OCI-LY7 (cell line): ENCODE measurements at regions not wholly inside any gene's neighbourhood (a gene's known extent, or its start where the extent isn't known, plus 50 kb on each side); places are given as distances from the start of the nearest gene placed in this dataset.
A peak's percentile ranks its signal among the peaks of the same experiment; 100 is the strongest.

Source experiments
- BruUV-seq: library from RNA; stranded (reverse); fragments of 400-500 nt; replicated peaks from 2 replicates; lab custom pipeline; 2021; lab: Mats Ljungman, UMichigan
- CTCF ChIA-PET: fragments of 300-600 bp; sonication (Branson Sonifier 250); formaldehyde crosslinking; loops from one replicate; lab custom pipeline; 2022; ENCODE audit warnings: antibody characterized with exemption; ENCODE audit not compliant: unreplicated experiment; lab: Charles Lee
- POLR2A ChIA-PET: fragments of 300-600 bp; sonication (Branson Sonifier 250); formaldehyde crosslinking; loops from one replicate; lab custom pipeline; 2022; ENCODE audit warnings: antibody characterized with exemption; lab: Charles Lee
- DNase-seq: peaks from one replicate; pipeline ENCODE4 v3.0.0-alpha.2; 2015; ENCODE audit warnings: low spot score
- H2AFZ ChIP-seq: fragments of 200-600 bp; sonication (generic), shearing (Covaris generic); 2 replicates; pipeline ENCODE4 v1.6.1; 2014; ENCODE audit warnings: mild to moderate bottlenecking, antibody characterized with exemption, low read length, moderate library complexity
- H3K27ac ChIP-seq: fragments of 200-600 bp; sonication (generic); 2 replicates; pipeline ENCODE4 v1.5.1; 2014; ENCODE audit warnings: mixed run types, low read depth, mild to moderate bottlenecking, moderate library complexity, low read length, inconsistent platforms; ENCODE audit not compliant: poor library complexity, severe bottlenecking
- H3K36me3 ChIP-seq: fragments of 200-600 bp; sonication (generic); 2 replicates; pipeline ENCODE4 v1.6.1; 2014; ENCODE audit warnings: mild to moderate bottlenecking, antibody characterized with exemption, low read length, moderate library complexity, mixed read lengths; ENCODE audit not compliant: insufficient read depth
- H3K4me1 ChIP-seq: fragments of 200-600 bp; sonication (generic); 2 replicates; pipeline ENCODE4 v1.5.1; 2014; ENCODE audit warnings: mild to moderate bottlenecking, low read length; ENCODE audit not compliant: insufficient read depth, poor library complexity, severe bottlenecking
- H3K4me2 ChIP-seq: fragments of 200-600 bp; sonication (generic); 2 replicates; pipeline ENCODE4 v1.6.1; 2014; ENCODE audit warnings: mild to moderate bottlenecking, low read length
- H3K4me3 ChIP-seq: fragments of 200-600 bp; sonication (generic); 2 replicates; pipeline ENCODE4 v1.5.1; 2014; ENCODE audit warnings: mild to moderate bottlenecking, low read depth, low read length; ENCODE audit not compliant: poor library complexity, severe bottlenecking
- H3K79me2 ChIP-seq: fragments of 200-600 bp; sonication (generic); 2 replicates; pipeline ENCODE4 v1.6.1; 2016; ENCODE audit warnings: low read depth, mild to moderate bottlenecking, low read length, moderate library complexity, mixed read lengths; ENCODE audit not compliant: insufficient read depth
- H3K9me2 ChIP-seq: fragments of 200-600 bp; sonication (generic); 2 replicates; pipeline ENCODE4 v1.6.1; 2016; ENCODE audit warnings: mild to moderate bottlenecking, low read length, mixed read lengths; ENCODE audit not compliant: insufficient read depth
- H3K9me3 ChIP-seq: fragments of 200-600 bp; sonication (generic); 2 replicates; pipeline ENCODE4 v1.6.1; 2014; ENCODE audit warnings: mild to moderate bottlenecking, mixed run types, low read length, mixed read lengths
- H4K20me1 ChIP-seq: fragments of 200-600 bp; sonication (generic); 2 replicates; pipeline ENCODE4 v1.6.1; 2014; ENCODE audit warnings: mild to moderate bottlenecking, antibody characterized with exemption, low read length, moderate library complexity, mixed read lengths; ENCODE audit not compliant: insufficient read depth
- EZH2phosphoT487 ChIP-seq: fragments of 200-600 bp; sonication (generic); IDR thresholded peaks from 2 replicates; pipeline ENCODE4 v1.6.1; 2018; ENCODE audit warnings: low read depth, borderline replicate concordance, mild to moderate bottlenecking, mixed run types, antibody characterized with exemption, low read length, moderate library complexity, mixed read lengths
- intact Hi-C: fragments of 100-400 bp; cut with micrococcal nuclease; formaldehyde crosslinking; loops from one replicate; pipeline ENCODE4 v1.10.0; 2022; ENCODE audit not compliant: unreplicated experiment
- TF ChIP-seq, protein P1 (sequence below): fragments of 200-600 bp; sonication (generic); conservative IDR thresholded peaks from 2 replicates; pipeline ENCODE4 v1.5.1; 2014; ENCODE audit warnings: mild to moderate bottlenecking, antibody characterized with exemption, low read length, moderate library complexity, mixed read lengths

- Histone ChIP-seq H3K4me2 (no peak overlapping the region), H3K9me2 (no peaks in the 10 kb centered on the region), H3K9me3 (no peaks in the 10 kb centered on the region), H3K79me2 (no peaks in the 10 kb centered on the region), H3K4me1 (no peaks in the 10 kb centered on the region), H3K4me3 (no peak overlapping the region), H3K27ac (no peak overlapping the region), H3K36me3 (no peaks in the 10 kb centered on the region), H4K20me1 (no peaks in the 10 kb centered on the region), H2AFZ (no peak overlapping the region)
- ChIA-PET POLR2A (no interaction called here), CTCF (no interaction called here)
- intact Hi-C loops: no loop called here
- no TSS peak for BruUV-seq
- no peak for DNase-seq
- TF ChIP-seq, protein P1, sequence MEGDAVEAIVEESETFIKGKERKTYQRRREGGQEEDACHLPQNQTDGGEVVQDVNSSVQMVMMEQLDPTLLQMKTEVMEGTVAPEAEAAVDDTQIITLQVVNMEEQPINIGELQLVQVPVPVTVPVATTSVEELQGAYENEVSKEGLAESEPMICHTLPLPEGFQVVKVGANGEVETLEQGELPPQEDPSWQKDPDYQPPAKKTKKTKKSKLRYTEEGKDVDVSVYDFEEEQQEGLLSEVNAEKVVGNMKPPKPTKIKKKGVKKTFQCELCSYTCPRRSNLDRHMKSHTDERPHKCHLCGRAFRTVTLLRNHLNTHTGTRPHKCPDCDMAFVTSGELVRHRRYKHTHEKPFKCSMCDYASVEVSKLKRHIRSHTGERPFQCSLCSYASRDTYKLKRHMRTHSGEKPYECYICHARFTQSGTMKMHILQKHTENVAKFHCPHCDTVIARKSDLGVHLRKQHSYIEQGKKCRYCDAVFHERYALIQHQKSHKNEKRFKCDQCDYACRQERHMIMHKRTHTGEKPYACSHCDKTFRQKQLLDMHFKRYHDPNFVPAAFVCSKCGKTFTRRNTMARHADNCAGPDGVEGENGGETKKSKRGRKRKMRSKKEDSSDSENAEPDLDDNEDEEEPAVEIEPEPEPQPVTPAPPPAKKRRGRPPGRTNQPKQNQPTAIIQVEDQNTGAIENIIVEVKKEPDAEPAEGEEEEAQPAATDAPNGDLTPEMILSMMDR: no peak
- TF ChIP-seq EZH2phosphoT487: no peak
Observed at GRCh38 chr13:68264692-68265091, 1034.6 kb upstream of the PCDH9 start.

GRCh38 chr13:68261105-68261504 lies 1031.0 kb upstream of the PCDH9 start:
- H3K27ac ChIP-seq: no peak overlapping the region
- H3K4me2 ChIP-seq: no peak overlapping the region
- intact Hi-C loops: no loop called here
- no peak overlapping the region for H2AFZ ChIP-seq
- ChIA-PET CTCF (no interaction called here), POLR2A (no interaction called here)
- no peaks in the 10 kb centered on the region for H3K9me2 ChIP-seq
- H3K9me3 ChIP-seq: no peaks in the 10 kb centered on the region
- TF ChIP-seq, protein P1: peak; percentile 50
- TF ChIP-seq EZH2phosphoT487: no peak
- no peak overlapping the region for H3K4me3 ChIP-seq
- no TSS peak for BruUV-seq
- no peaks in the 10 kb centered on the region for H3K36me3 ChIP-seq
- H4K20me1 ChIP-seq: no peaks in the 10 kb centered on the region
- H3K4me1 ChIP-seq: no peaks in the 10 kb centered on the region
- DNase-seq: no peak
- no peaks in the 10 kb centered on the region for H3K79me2 ChIP-seq

DNA sequence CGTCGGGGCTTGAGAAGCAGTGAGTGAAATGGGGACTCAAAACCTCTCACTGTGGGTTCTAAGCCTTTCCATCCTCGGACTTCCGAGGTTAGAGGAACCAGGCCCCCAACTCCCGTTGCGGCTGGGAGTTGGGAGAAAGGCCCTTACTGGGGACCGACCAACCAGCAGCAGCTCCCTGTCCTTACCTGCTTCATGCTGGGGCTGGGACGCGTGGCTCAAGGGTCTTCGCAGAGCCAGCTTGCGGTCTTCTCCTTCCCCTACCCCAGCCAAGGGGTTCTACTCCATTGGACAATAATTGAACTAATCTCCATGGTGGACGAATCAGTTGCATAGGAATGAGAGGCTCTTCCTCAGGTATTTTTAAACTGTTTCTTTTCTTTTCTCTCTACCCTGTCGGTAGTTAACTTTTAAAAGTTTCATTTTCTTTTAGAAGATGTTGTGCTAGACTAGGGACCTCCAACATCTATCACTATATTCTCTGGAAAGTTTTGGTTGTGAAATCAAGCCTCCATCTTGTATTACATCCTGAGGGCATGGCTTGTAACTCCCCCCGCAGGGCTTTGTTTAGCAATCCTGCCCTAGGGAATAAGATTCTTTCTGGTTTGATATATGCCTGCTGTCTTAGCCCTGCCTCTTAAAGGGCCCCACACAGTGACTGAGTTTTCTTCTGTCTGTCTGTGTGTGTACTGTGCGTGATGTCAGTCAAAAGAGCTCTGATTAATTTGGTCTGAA lies 1027.1 kb upstream of the PCDH9 start:
- H3K9me2 ChIP-seq: no peaks in the 10 kb centered on the region
- ChIA-PET CTCF (no interaction called here), POLR2A (interaction anchor here (0.6 kb wide), 1 partner anchor 537 kb away, joined by 3 read pairs; no protein-coding TSS in a partner anchor)
- no peaks in the 10 kb centered on the region for H3K4me1 ChIP-seq
- no peaks in the 10 kb centered on the region for H3K36me3 ChIP-seq
- H4K20me1 ChIP-seq: no peaks in the 10 kb centered on the region
- no peak for DNase-seq
- no peak overlapping the region for H2AFZ ChIP-seq
- TF ChIP-seq, protein P1: no peak
- no peak for TF ChIP-seq EZH2phosphoT487
- BruUV-seq: no TSS peak
- intact Hi-C loops: no loop called here
- no peaks in the 10 kb centered on the region for H3K79me2 ChIP-seq
- no peak overlapping the region for H3K4me3 ChIP-seq
- H3K4me2 ChIP-seq: no peak overlapping the region
- no peak overlapping the region for H3K27ac ChIP-seq
- H3K9me3 ChIP-seq: no peaks in the 10 kb centered on the region
